Breast epithelium (tissue), 3 donors: ENCODE measurements at regions not wholly inside any gene's neighbourhood (a gene's known extent, or its start where the extent isn't known, plus 50 kb on each side); places are given as distances from the start of the nearest gene placed in this dataset.

Source experiments
- POLR2A ChIP-seq: fragments of 450-650 bp; IDR thresholded peaks from one replicate; pipeline ENCODE4 v1.6.1; 2016; ENCODE audit warnings: antibody characterized with exemption, mild to moderate bottlenecking, moderate library complexity
- POLR2AphosphoS5 ChIP-seq, 3 donors: sonication (generic); formaldehyde crosslinking; IDR thresholded peaks; one replicate each; pipeline ENCODE4 v1.6.1; 2017; ENCODE audit warnings: antibody characterized with exemption in 3 of 3
- TF ChIP-seq, protein P1 (sequence below), 3 donors: fragments of 450-650 bp; IDR thresholded peaks; one replicate each; pipeline ENCODE4 v1.5.1; 2016 to 2017; ENCODE audit warnings: antibody characterized with exemption in 3 of 3, mild to moderate bottlenecking in 3 of 3, moderate library complexity in 3 of 3

- TF ChIP-seq, protein P1, sequence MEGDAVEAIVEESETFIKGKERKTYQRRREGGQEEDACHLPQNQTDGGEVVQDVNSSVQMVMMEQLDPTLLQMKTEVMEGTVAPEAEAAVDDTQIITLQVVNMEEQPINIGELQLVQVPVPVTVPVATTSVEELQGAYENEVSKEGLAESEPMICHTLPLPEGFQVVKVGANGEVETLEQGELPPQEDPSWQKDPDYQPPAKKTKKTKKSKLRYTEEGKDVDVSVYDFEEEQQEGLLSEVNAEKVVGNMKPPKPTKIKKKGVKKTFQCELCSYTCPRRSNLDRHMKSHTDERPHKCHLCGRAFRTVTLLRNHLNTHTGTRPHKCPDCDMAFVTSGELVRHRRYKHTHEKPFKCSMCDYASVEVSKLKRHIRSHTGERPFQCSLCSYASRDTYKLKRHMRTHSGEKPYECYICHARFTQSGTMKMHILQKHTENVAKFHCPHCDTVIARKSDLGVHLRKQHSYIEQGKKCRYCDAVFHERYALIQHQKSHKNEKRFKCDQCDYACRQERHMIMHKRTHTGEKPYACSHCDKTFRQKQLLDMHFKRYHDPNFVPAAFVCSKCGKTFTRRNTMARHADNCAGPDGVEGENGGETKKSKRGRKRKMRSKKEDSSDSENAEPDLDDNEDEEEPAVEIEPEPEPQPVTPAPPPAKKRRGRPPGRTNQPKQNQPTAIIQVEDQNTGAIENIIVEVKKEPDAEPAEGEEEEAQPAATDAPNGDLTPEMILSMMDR (IDR thresholded peaks at IDR 0.05) = no peak
- TF ChIP-seq POLR2A (no peak), POLR2AphosphoS5 (IDR thresholded peaks at IDR 0.05) (no peak)
These were observed 106.7 kb upstream of the CCT8L2 start for GRCh38 chr22:16699326-16699725.
